HCT116 (cell line): ENCODE measurements at regions not wholly inside any gene's neighbourhood (a gene's known extent, or its start where the extent isn't known, plus 50 kb on each side); places are given as distances from the start of the nearest gene placed in this dataset.

Source experiments
- ATAC-seq: fragments of 200-7000 bp; cut with Tn5 transposase; 2 replicates; pipeline ENCODE4 v1.9.1; 2020; ENCODE audit warnings: mild to moderate bottlenecking, moderate library complexity
- BruUV-seq: library from RNA; stranded (reverse); fragments of 400-500 nt; replicated peaks from 2 replicates; lab custom pipeline; 2021; lab: Mats Ljungman, UMichigan
- CTCF ChIA-PET: fragments of 300-600 bp; sonication (Branson Sonifier 250); formaldehyde crosslinking; loops from one replicate; lab custom pipeline; 2021; ENCODE audit warnings: antibody characterized with exemption; lab: Charles Lee
- POLR2A ChIA-PET: fragments of 300-600, 350-600 bp; sonication (Branson Sonifier 250); formaldehyde crosslinking; loops from one replicate; lab custom pipeline; 2021; ENCODE audit warnings: antibody characterized with exemption; lab: Charles Lee
- RAD21 ChIA-PET, 2 experiments: fragments of 300-600 bp; sonication (Branson Sonifier 250); formaldehyde crosslinking; loops; one replicate each; lab custom pipeline; 2023; ENCODE audit warnings: low total read pairs in 2 of 2; ENCODE audit not compliant: uncharacterized antibody in 2 of 2, unreplicated experiment in 2 of 2, low non-redundant PET in 1 of 2; lab: Charles Lee
- DNase-seq: peaks from one replicate; pipeline ENCODE4 v3.0.0-alpha.2; 2010; ENCODE audit warnings: low read depth, low spot score
- H2AFZ ChIP-seq: fragments of 200-600 bp; shearing (Covaris generic), sonication (generic); 2 replicates; pipeline ENCODE4 v1.6.1; 2017; ENCODE audit warnings: low read depth, mixed run types, mixed read lengths, antibody characterized with exemption, low read length; ENCODE audit not compliant: poor library complexity, severe bottlenecking
- H3K27ac ChIP-seq: 2 replicates; pipeline ENCODE4 v1.5.1; 2012; ENCODE audit warnings: low read depth, low read length
- H3K27me3 ChIP-seq: fragments of 200-600 bp; sonication (generic); 2 replicates; pipeline ENCODE4 v1.6.1; 2016; ENCODE audit warnings: mixed run types, low read length, mixed read lengths; ENCODE audit not compliant: insufficient read depth
- H3K36me3 ChIP-seq, 2 experiments: fragments of 200-500 bp in 1 of 2; fragments of 200-600 bp in 1 of 2; sonication (Bioruptor generic) in 1 of 2; sonication (generic) in 1 of 2; 2 replicates each; pipeline versions ENCODE4 v1.5.1 to v1.6.1; 2014 to 2016; ENCODE audit warnings: low read length in 2 of 2, inconsistent platforms in 1 of 2, mixed read lengths in 1 of 2, mixed run types in 1 of 2; ENCODE audit not compliant: insufficient read depth in 2 of 2, control insufficient read depth in 1 of 2
- H3K4me1 ChIP-seq, 2 experiments: fragments of 200-600 bp in 1 of 2; sonication (generic) in 1 of 2; 2 replicates each; pipeline versions ENCODE4 v1.5.1 to v1.6.1; 2012 to 2017; ENCODE audit warnings: low read length in 2 of 2, inconsistent platforms in 1 of 2, mild to moderate bottlenecking in 1 of 2, mixed read lengths in 1 of 2, mixed run types in 1 of 2, moderate library complexity in 1 of 2; ENCODE audit not compliant: insufficient read depth in 2 of 2, control insufficient read depth in 1 of 2
- H3K4me2 ChIP-seq: fragments of 200-600 bp; sonication (generic); 2 replicates; pipeline ENCODE4 v1.6.1; 2017; ENCODE audit warnings: mixed run types, low read length, mixed read lengths
- H3K4me3 ChIP-seq, 2 experiments: fragments of 200-600 bp in 1 of 2; sonication (generic) in 1 of 2; replicated peaks in 1 of 2; 2 replicates each; pipeline ENCODE4 v1.5.1; 2011 to 2016; ENCODE audit warnings: low read length in 2 of 2, control low read depth in 1 of 2, low read depth in 1 of 2, mild to moderate bottlenecking in 1 of 2, mixed read lengths in 1 of 2, mixed run types in 1 of 2
- H3K79me2 ChIP-seq: fragments of 200-600 bp; sonication (generic); 2 replicates; pipeline ENCODE4 v1.6.1; 2017; ENCODE audit warnings: mild to moderate bottlenecking, mixed run types, low read length, moderate library complexity, mixed read lengths; ENCODE audit not compliant: insufficient read depth
- H3K9ac ChIP-seq: fragments of 200-600 bp; sonication (generic); 2 replicates; pipeline ENCODE4 v1.6.1; 2016; ENCODE audit warnings: low read length, mixed read lengths
- H3K9me2 ChIP-seq: fragments of 200-600 bp; sonication (generic), shearing (Covaris generic); 2 replicates; pipeline ENCODE4 v1.6.1; 2017; ENCODE audit warnings: mixed run types, mild to moderate bottlenecking, moderate library complexity; ENCODE audit not compliant: insufficient read depth
- H3K9me3 ChIP-seq, 2 experiments: fragments of 200-500 bp in 1 of 2; fragments of 200-600 bp in 1 of 2; sonication (Bioruptor generic) in 1 of 2; sonication (generic) in 1 of 2; 2 replicates each; pipeline ENCODE4 v1.6.1; 2014 to 2017; ENCODE audit warnings: low read length in 2 of 2, mixed read lengths in 2 of 2, inconsistent platforms in 1 of 2, low read depth in 1 of 2, mild to moderate bottlenecking in 1 of 2, mixed run types in 1 of 2, moderate library complexity in 1 of 2; ENCODE audit not compliant: control insufficient read depth in 1 of 2, insufficient read depth in 1 of 2
- H4K20me1 ChIP-seq: fragments of 200-600 bp; sonication (generic), shearing (Covaris generic); 2 replicates; pipeline ENCODE4 v1.6.1; 2017; ENCODE audit warnings: mixed run types, mild to moderate bottlenecking, moderate library complexity; ENCODE audit not compliant: insufficient read depth
- CEBPB ChIP-seq: IDR thresholded peaks from 2 replicates; pipeline ENCODE4 v1.6.1; 2012; ENCODE audit warnings: low read depth
- EGR1 ChIP-seq: IDR thresholded peaks from 2 replicates; pipeline ENCODE4 v1.6.1; 2012; ENCODE audit warnings: low read depth
- ELF1 ChIP-seq: IDR thresholded peaks from 2 replicates; pipeline ENCODE4 v1.6.1; 2012; ENCODE audit warnings: low read depth, borderline replicate concordance
- EZH2 ChIP-seq: fragments of 200-600 bp; sonication (generic); IDR thresholded peaks from 2 replicates; pipeline ENCODE4 v1.6.1; 2017; ENCODE audit warnings: antibody characterized with exemption, mixed run types
- JUND ChIP-seq: IDR thresholded peaks from 2 replicates; pipeline ENCODE4 v1.6.1; 2012
- MAX ChIP-seq: IDR thresholded peaks from 2 replicates; pipeline ENCODE4 v1.6.1; 2012
- RAD21 ChIP-seq: IDR thresholded peaks from 2 replicates; pipeline ENCODE4 v1.6.1; 2012; ENCODE audit warnings: low read depth, mild to moderate bottlenecking
- SIN3A ChIP-seq: IDR thresholded peaks from 2 replicates; pipeline ENCODE4 v1.6.1; 2012; ENCODE audit warnings: low read depth
- SP1 ChIP-seq: IDR thresholded peaks from 2 replicates; pipeline ENCODE4 v1.6.1; 2012; ENCODE audit warnings: low read depth
- TCF7L2 ChIP-seq: IDR thresholded peaks from 2 replicates; pipeline ENCODE4 v1.7.0; 2011; ENCODE audit warnings: borderline replicate concordance, inconsistent platforms; ENCODE audit not compliant: insufficient read depth, insufficient read length; ENCODE audit errors: extremely low read depth
- YY1 ChIP-seq: IDR thresholded peaks from 2 replicates; pipeline ENCODE4 v1.6.1; 2011; ENCODE audit warnings: low read length, low read depth, moderate library complexity, mild to moderate bottlenecking; ENCODE audit not compliant: insufficient replicate concordance; ENCODE audit errors: extremely low read depth
- intact Hi-C: fragments of 100-400 bp; cut with micrococcal nuclease; formaldehyde crosslinking; loops from 2 replicates; pipeline ENCODE4 v1.10.0; 2022
- TF ChIP-seq, protein P1 (sequence below): IDR thresholded peaks from 2 replicates; pipeline ENCODE4 v1.6.1; 2011; ENCODE audit warnings: mild to moderate bottlenecking, low read length, moderate library complexity; ENCODE audit not compliant: insufficient replicate concordance; ENCODE audit errors: extremely low read depth

DNA sequence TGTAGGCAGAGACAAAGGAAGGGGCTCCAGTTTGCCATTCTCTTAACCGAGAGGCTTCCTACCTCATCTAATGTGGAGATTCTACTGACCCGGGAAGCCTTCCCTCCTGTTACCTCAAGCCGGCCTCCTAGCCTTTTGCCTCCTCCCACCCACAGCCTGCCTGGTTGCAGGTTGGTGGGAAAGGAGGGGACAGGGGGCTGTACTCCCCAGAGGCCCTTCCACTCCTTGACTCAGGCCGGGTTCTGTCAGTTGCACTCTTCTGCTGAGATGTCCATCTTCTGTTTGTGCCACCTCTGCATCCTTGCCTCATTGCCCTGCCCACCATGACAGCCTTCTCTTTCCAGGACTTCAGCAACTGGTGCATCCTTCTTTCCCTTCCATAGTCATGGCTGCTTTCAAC lies 98.0 kb upstream of the SLC44A3 start:
- Histone ChIP-seq H3K4me1 (peaks cover under 1 to 23% of the 10 kb centered on the region in 2 experiments; a peak in 3 of 4 replicates), H3K79me2 (no peaks in the 10 kb centered on the region), H3K9ac (no peak overlapping the region), H3K27ac (no peak overlapping the region), H3K9me2 (no peaks in the 10 kb centered on the region)
- no peak for DNase-seq
- CTCF ChIA-PET, result no interaction called here
- TF ChIP-seq YY1, result no peak
- TF ChIP-seq ELF1, result no peak
- TF ChIP-seq CEBPB, result no peak
- no peak for TF ChIP-seq EGR1
- TF ChIP-seq MAX, result no peak
- no peak for TF ChIP-seq RAD21
- no peak for TF ChIP-seq SP1
- no peak for TF ChIP-seq SIN3A
- no peak for TF ChIP-seq JUND
- TF ChIP-seq TCF7L2, result no peak
- TF ChIP-seq, protein P1, sequence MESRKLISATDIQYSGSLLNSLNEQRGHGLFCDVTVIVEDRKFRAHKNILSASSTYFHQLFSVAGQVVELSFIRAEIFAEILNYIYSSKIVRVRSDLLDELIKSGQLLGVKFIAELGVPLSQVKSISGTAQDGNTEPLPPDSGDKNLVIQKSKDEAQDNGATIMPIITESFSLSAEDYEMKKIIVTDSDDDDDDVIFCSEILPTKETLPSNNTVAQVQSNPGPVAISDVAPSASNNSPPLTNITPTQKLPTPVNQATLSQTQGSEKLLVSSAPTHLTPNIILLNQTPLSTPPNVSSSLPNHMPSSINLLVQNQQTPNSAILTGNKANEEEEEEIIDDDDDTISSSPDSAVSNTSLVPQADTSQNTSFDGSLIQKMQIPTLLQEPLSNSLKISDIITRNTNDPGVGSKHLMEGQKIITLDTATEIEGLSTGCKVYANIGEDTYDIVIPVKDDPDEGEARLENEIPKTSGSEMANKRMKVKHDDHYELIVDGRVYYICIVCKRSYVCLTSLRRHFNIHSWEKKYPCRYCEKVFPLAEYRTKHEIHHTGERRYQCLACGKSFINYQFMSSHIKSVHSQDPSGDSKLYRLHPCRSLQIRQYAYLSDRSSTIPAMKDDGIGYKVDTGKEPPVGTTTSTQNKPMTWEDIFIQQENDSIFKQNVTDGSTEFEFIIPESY, result no peak
- TF ChIP-seq EZH2, result no peak
- TF ChIP-seq, all 23 proteins: peak for 0
- H4K20me1 ChIP-seq, result no peaks in the 10 kb centered on the region
- no peaks in the 10 kb centered on the region for H3K9me3 ChIP-seq
- POLR2A ChIA-PET, result no interaction called here
- H3K36me3 ChIP-seq, result no peaks in the 10 kb centered on the region
- no peak for ATAC-seq
- BruUV-seq, result no TSS peak
- RAD21 ChIA-PET, result no interaction called here
- intact Hi-C loops, result no loop called here
- H3K27me3 ChIP-seq, result no peaks in the 10 kb centered on the region
- no peak overlapping the region for H2AFZ ChIP-seq
- no peak overlapping the region for H3K4me3 ChIP-seq
- no peak overlapping the region for H3K4me2 ChIP-seq
